H1 (cell line): ENCODE measurements at regions not wholly inside any gene's neighbourhood (a gene's known extent, or its start where the extent isn't known, plus 50 kb on each side); places are given as distances from the start of the nearest gene placed in this dataset.

ENCODE experiments used
- CTCF ChIP-seq, 3 experiments: IDR thresholded peaks; 1 replicate in 2 of 3; 2 replicates in 1 of 3; pipeline versions ENCODE4 v1.5.1 to v1.6.1; 2011; ENCODE audit warnings: low read length in 3 of 3, mild to moderate bottlenecking in 3 of 3, inconsistent platforms in 2 of 3, low read depth in 1 of 3, moderate library complexity in 1 of 3; ENCODE audit not compliant: insufficient read depth in 1 of 3; ENCODE audit errors: control extremely low read depth in 1 of 3
- NRF1 ChIP-seq: IDR thresholded peaks from 2 replicates; pipeline ENCODE4 v1.6.1; 2011; ENCODE audit warnings: mild to moderate bottlenecking, low read depth, low read length, improper control_type of control experiment
- RAD21 ChIP-seq, 2 experiments: IDR thresholded peaks in 1 of 2; conservative IDR thresholded peaks in 1 of 2; 2 replicates each; pipeline ENCODE4 v1.6.1; 2011; ENCODE audit warnings: low read depth in 2 of 2, low read length in 2 of 2, improper control_type of control experiment in 1 of 2, inconsistent platforms in 1 of 2, mild to moderate bottlenecking in 1 of 2, moderate library complexity in 1 of 2
- TF ChIP-seq, protein P1 (sequence below): IDR thresholded peaks from 2 replicates; pipeline ENCODE4 v1.6.1; 2011; ENCODE audit warnings: low read length, improper control_type of control experiment

GRCh38 chr4:100889898-100890297 lies 372.1 kb upstream of the EMCN start:
- TF ChIP-seq CTCF (IDR thresholded peaks at IDR 0.05; ENCODE audit: control extremely low read depth in 1 of 3, insufficient read depth in 1 of 3, low read depth in 1 of 3, low read length in 3 of 3), result no peak
- TF ChIP-seq NRF1, result no peak
- TF ChIP-seq, protein P1, sequence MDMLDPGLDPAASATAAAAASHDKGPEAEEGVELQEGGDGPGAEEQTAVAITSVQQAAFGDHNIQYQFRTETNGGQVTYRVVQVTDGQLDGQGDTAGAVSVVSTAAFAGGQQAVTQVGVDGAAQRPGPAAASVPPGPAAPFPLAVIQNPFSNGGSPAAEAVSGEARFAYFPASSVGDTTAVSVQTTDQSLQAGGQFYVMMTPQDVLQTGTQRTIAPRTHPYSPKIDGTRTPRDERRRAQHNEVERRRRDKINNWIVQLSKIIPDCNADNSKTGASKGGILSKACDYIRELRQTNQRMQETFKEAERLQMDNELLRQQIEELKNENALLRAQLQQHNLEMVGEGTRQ, result no peak
- TF ChIP-seq RAD21 (IDR thresholded peaks at IDR 0.05 in 1 of 2, conservative IDR thresholded peaks at IDR 0.05 in 1 of 2; ENCODE audit: low read depth in 2 of 2, low read length in 2 of 2), result no peak
